ENCODE measurements at regions not wholly inside any gene's neighbourhood (a gene's known extent, or its start where the extent isn't known, plus 50 kb on each side); places are given as distances from the start of the nearest gene placed in this dataset.
"Not testable (repeated sequence)": the region's sequence is repeated elsewhere in the genome, so short reads cannot be mapped to it uniquely, and the experiment has no call there.

- DNase-seq: no peak
Measured at GRCh38 chr17:65301184-65301583, 164.0 kb downstream of the RGS9 start.

- DNase-seq: no peak
Measured at GRCh38 chr17:65297916-65298315, 160.7 kb downstream of the RGS9 start.

- DNase-seq: no peak
Measured at GRCh38 chr17:65297384-65297783, 160.2 kb downstream of the RGS9 start.

GRCh38 chr17:65294181-65294719 lies 157.1 kb downstream of the RGS9 start:
- DNase-seq: peak; percentile 35

GRCh38 chr17:65293584-65294180 lies 156.5 kb downstream of the RGS9 start:
- no peak for DNase-seq

- no peak for DNase-seq
Measured at GRCh38 chr17:65292430-65292829, 155.3 kb downstream of the RGS9 start.

GRCh38 chr17:65291301-65291700 lies 154.1 kb downstream of the RGS9 start:
- DNase-seq: not testable (repeated sequence)

GRCh38 chr17:65290616-65291015 lies 153.4 kb downstream of the RGS9 start:
- no peak for DNase-seq

GRCh38 chr17:65290056-65290455 lies 152.9 kb downstream of the RGS9 start:
- DNase-seq: no peak

- no peak for DNase-seq
Measured at GRCh38 chr17:65287040-65287439, 149.9 kb downstream of the RGS9 start.

- no peak for DNase-seq
Measured at GRCh38 chr17:65283704-65284103, 146.5 kb downstream of the RGS9 start.

GRCh38 chr17:65279456-65279855 lies 142.3 kb downstream of the RGS9 start:
- DNase-seq: no peak

- no peak for DNase-seq
Measured at GRCh38 chr17:65278820-65279184, 141.6 kb downstream of the RGS9 start.

- DNase-seq: no peak
Measured at GRCh38 chr17:65278050-65278819, 141.1 kb downstream of the RGS9 start.

GRCh38 chr17:65277576-65277975 lies 140.4 kb downstream of the RGS9 start:
- no peak for DNase-seq

Data from DMS153 (cell line).